ENCODE measurements at regions not wholly inside any gene's neighbourhood (a gene's known extent, or its start where the extent isn't known, plus 50 kb on each side); places are given as distances from the start of the nearest gene placed in this dataset.

DNA sequence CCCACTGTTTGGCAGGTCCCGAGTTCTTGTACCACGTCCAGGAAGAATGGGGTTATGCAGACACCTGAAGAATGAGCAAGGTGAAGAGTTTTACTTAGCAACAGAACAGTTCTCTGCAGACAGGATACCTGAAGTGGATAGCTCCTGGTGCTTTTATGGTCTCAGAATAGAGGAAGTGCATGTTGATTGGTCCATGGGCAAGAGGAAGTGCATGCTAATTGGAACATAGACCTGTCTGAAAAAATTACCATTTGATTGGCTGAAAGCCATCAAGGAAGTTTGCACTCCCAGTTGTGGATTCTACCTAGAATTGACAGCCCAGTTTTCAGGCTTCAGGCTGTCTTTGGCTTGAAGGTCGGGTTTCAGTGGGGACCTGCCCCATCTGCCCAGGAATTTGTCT is 887.5 kb downstream of the FAT4 start:
- Histone ChIP-seq H3K27ac (ENCODE audit: low read depth, low read length) (no peak overlapping the region), H3K9me2 (replicated peaks; ENCODE audit: control insufficient read depth, low read length) (no peaks in the 10 kb centered on the region), H3K4me2 (ENCODE audit: low read length) (no peak overlapping the region), H3K79me2 (ENCODE audit: control insufficient read depth, low read length) (no peaks in the 10 kb centered on the region), H3K27me3 (ENCODE audit: control insufficient read depth, low read length) (no peaks in the 10 kb centered on the region), H3K4me3 (ENCODE audit: low read length) (no peak overlapping the region), H3F3A (ENCODE audit: control insufficient read depth, insufficient read depth) (no peaks in the 10 kb centered on the region), H4K20me1 (ENCODE audit: control insufficient read depth, insufficient read depth, low read depth, low read length) (no peaks in the 10 kb centered on the region), H3K9me3 (ENCODE audit: control insufficient read depth, insufficient read depth, low read length) (no peaks in the 10 kb centered on the region; the same call in 1 of the 2 replicates), H3K4me1 (ENCODE audit: control insufficient read depth, low read length) (no peaks in the 10 kb centered on the region), H3K36me3 (ENCODE audit: control insufficient read depth, low read length) (no peaks in the 10 kb centered on the region)
- TF ChIP-seq EZH2phosphoT487 (IDR thresholded peaks at IDR 0.05; ENCODE audit: borderline replicate concordance, low read length) = no peak
- TF ChIP-seq, protein P1, sequence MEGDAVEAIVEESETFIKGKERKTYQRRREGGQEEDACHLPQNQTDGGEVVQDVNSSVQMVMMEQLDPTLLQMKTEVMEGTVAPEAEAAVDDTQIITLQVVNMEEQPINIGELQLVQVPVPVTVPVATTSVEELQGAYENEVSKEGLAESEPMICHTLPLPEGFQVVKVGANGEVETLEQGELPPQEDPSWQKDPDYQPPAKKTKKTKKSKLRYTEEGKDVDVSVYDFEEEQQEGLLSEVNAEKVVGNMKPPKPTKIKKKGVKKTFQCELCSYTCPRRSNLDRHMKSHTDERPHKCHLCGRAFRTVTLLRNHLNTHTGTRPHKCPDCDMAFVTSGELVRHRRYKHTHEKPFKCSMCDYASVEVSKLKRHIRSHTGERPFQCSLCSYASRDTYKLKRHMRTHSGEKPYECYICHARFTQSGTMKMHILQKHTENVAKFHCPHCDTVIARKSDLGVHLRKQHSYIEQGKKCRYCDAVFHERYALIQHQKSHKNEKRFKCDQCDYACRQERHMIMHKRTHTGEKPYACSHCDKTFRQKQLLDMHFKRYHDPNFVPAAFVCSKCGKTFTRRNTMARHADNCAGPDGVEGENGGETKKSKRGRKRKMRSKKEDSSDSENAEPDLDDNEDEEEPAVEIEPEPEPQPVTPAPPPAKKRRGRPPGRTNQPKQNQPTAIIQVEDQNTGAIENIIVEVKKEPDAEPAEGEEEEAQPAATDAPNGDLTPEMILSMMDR (IDR thresholded peaks at IDR 0.05; ENCODE audit: low read depth, low read length, poor library complexity, severe bottlenecking) = no peak

DNA sequence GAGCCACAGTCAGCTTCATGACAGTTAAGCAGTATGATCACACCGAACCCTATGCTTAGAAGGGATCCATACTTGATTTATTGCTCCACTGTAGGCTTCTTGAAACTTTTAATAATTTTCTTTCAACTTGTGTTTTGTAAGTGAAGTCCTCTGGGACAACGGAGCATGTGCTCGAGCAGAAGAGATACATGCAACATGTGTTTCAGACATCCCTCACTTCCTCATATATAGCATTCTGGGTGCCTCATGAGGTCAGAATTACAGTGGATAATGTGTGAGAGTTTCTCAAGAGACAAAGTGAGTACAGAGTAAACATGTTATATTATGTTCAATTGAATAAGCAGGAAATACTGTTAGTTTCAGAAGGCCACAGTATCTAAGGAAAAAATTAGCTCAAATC is 893.2 kb downstream of the FAT4 start:
- H3K79me2 ChIP-seq (ENCODE audit: control insufficient read depth, low read length) = no peaks in the 10 kb centered on the region
- TF ChIP-seq, protein P1 (IDR thresholded peaks at IDR 0.05; ENCODE audit: low read depth, low read length, poor library complexity, severe bottlenecking) = no peak
- TF ChIP-seq EZH2phosphoT487 (IDR thresholded peaks at IDR 0.05; ENCODE audit: borderline replicate concordance, low read length) = no peak
- no peak overlapping the region for H3K27ac ChIP-seq (ENCODE audit: low read depth, low read length)
- no peaks in the 10 kb centered on the region for H3F3A ChIP-seq (ENCODE audit: control insufficient read depth, insufficient read depth)
- H3K4me3 ChIP-seq (ENCODE audit: low read length) = no peak overlapping the region
- no peaks in the 10 kb centered on the region for H3K36me3 ChIP-seq (ENCODE audit: control insufficient read depth, low read length)
- no peaks in the 10 kb centered on the region for H3K9me3 ChIP-seq (ENCODE audit: control insufficient read depth, insufficient read depth, low read length)
- no peaks in the 10 kb centered on the region for H3K4me1 ChIP-seq (ENCODE audit: control insufficient read depth, low read length)
- H3K4me2 ChIP-seq (ENCODE audit: low read length) = no peak overlapping the region
- no peaks in the 10 kb centered on the region for H4K20me1 ChIP-seq (ENCODE audit: control insufficient read depth, insufficient read depth, low read depth, low read length)
- H3K9me2 ChIP-seq (replicated peaks; ENCODE audit: control insufficient read depth, low read length) = no peaks in the 10 kb centered on the region
- H3K27me3 ChIP-seq (ENCODE audit: control insufficient read depth, low read length) = no peaks in the 10 kb centered on the region

DNA sequence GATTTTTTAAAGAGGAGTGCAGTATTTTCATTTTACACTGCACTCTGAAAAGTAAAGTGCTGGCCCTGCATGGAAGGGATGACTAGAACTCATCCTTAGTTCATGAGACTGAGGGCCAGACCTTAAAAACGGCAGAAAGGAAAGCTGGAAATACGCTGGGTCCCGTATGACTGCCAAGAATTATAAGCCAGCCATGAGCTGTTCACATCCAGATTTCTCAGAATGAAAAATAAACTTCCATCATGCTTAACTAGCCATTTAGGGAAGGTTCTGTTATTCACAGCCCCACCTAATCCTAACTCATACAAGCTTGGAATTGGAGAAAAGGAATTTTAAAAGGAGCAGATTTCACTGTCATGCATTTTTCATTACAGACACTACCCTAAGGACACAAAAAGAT is 894.4 kb downstream of the FAT4 start:
- Histone ChIP-seq H3K4me2 (ENCODE audit: low read length) (no peak overlapping the region), H3K9me3 (ENCODE audit: control insufficient read depth, insufficient read depth, low read length) (no peaks in the 10 kb centered on the region), H3K27ac (ENCODE audit: low read depth, low read length) (no peak overlapping the region), H4K20me1 (ENCODE audit: control insufficient read depth, insufficient read depth, low read depth, low read length) (no peaks in the 10 kb centered on the region), H3F3A (ENCODE audit: control insufficient read depth, insufficient read depth) (no peaks in the 10 kb centered on the region), H3K36me3 (ENCODE audit: control insufficient read depth, low read length) (no peaks in the 10 kb centered on the region), H3K4me1 (ENCODE audit: control insufficient read depth, low read length) (no peaks in the 10 kb centered on the region), H3K79me2 (ENCODE audit: control insufficient read depth, low read length) (no peaks in the 10 kb centered on the region), H3K9me2 (replicated peaks; ENCODE audit: control insufficient read depth, low read length) (no peaks in the 10 kb centered on the region), H3K27me3 (ENCODE audit: control insufficient read depth, low read length) (no peaks in the 10 kb centered on the region), H3K4me3 (ENCODE audit: low read length) (no peak overlapping the region)
- TF ChIP-seq, protein P1 (IDR thresholded peaks at IDR 0.05; ENCODE audit: low read depth, low read length, poor library complexity, severe bottlenecking) = no peak
- TF ChIP-seq EZH2phosphoT487 (IDR thresholded peaks at IDR 0.05; ENCODE audit: borderline replicate concordance, low read length) = no peak

DNA sequence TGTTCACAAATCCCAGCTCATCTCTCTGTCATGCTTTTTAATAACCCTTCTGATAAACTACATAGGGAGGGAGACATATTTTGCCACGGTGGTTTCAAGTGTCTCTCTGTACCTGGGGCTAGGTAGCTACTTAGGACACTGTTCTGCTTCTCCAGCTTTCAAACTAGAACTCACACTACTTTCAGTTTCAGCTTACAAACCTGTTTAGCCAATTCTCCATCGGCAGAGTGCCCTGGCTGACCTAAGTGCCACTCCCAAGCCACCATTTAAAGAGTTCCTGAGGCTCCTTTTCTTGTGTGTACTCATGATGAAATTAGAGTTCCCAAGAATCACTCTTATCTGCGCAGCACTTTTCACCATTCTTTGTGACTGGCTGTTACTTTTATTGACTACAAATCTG is 899.2 kb downstream of the FAT4 start:
- Histone ChIP-seq H3K36me3 (ENCODE audit: control insufficient read depth, low read length) (no peaks in the 10 kb centered on the region), H3K4me1 (ENCODE audit: control insufficient read depth, low read length) (no peaks in the 10 kb centered on the region), H3K79me2 (ENCODE audit: control insufficient read depth, low read length) (no peaks in the 10 kb centered on the region), H3K27ac (ENCODE audit: low read depth, low read length) (no peak overlapping the region), H3K4me2 (ENCODE audit: low read length) (no peak overlapping the region), H3K9me2 (replicated peaks; ENCODE audit: control insufficient read depth, low read length) (no peaks in the 10 kb centered on the region), H3K27me3 (ENCODE audit: control insufficient read depth, low read length) (no peaks in the 10 kb centered on the region), H3F3A (ENCODE audit: control insufficient read depth, insufficient read depth) (no peaks in the 10 kb centered on the region), H3K9me3 (ENCODE audit: control insufficient read depth, insufficient read depth, low read length) (no peaks in the 10 kb centered on the region), H3K4me3 (ENCODE audit: low read length) (no peak overlapping the region), H4K20me1 (ENCODE audit: control insufficient read depth, insufficient read depth, low read depth, low read length) (no peaks in the 10 kb centered on the region)
- no peak for TF ChIP-seq EZH2phosphoT487 (IDR thresholded peaks at IDR 0.05; ENCODE audit: borderline replicate concordance, low read length)
- TF ChIP-seq, protein P1 (IDR thresholded peaks at IDR 0.05; ENCODE audit: low read depth, low read length, poor library complexity, severe bottlenecking) = no peak
